Mesenchymal stem cell (in vitro differentiated cells and primary cell): ENCODE measurements at regions not wholly inside any gene's neighbourhood (a gene's known extent, or its start where the extent isn't known, plus 50 kb on each side); places are given as distances from the start of the nearest gene placed in this dataset.

Source experiments
- DNase-seq: peaks from one replicate; pipeline ENCODE4 v3.0.0-alpha.2; 2013
- H2AFZ ChIP-seq: one replicate; pipeline ENCODE4 v1.6.1; 2013; ENCODE audit warnings: low read depth, mild to moderate bottlenecking, control low read depth, inconsistent platforms, low read length, moderate library complexity
- H2AK5ac ChIP-seq: 2 replicates; pipeline ENCODE4 v1.6.1; 2013; ENCODE audit warnings: low read length, moderate library complexity, mild to moderate bottlenecking, inconsistent platforms; ENCODE audit not compliant: severe bottlenecking
- H2BK120ac ChIP-seq: one replicate; pipeline ENCODE4 v1.6.1; 2013; ENCODE audit warnings: low read depth, mild to moderate bottlenecking, inconsistent platforms, low read length, moderate library complexity
- H2BK12ac ChIP-seq, 2 experiments: one replicate each; pipeline ENCODE4 v1.6.1; 2013; ENCODE audit warnings: inconsistent platforms in 2 of 2, low read length in 2 of 2, mild to moderate bottlenecking in 2 of 2, moderate library complexity in 2 of 2, control low read depth in 1 of 2
- H2BK15ac ChIP-seq: one replicate; pipeline ENCODE4 v1.6.1; 2013; ENCODE audit warnings: mild to moderate bottlenecking, low read depth, inconsistent platforms; ENCODE audit not compliant: poor library complexity, severe bottlenecking
- H2BK5ac ChIP-seq: 2 replicates; pipeline ENCODE4 v1.6.1; 2013; ENCODE audit warnings: low read depth, mild to moderate bottlenecking, low read length, control low read depth, inconsistent platforms; ENCODE audit not compliant: poor library complexity, severe bottlenecking
- H3K14ac ChIP-seq, 2 experiments: one replicate each; pipeline ENCODE4 v1.6.1; 2013; ENCODE audit warnings: inconsistent platforms in 2 of 2, low read length in 2 of 2, control low read depth in 1 of 2, mild to moderate bottlenecking in 1 of 2, moderate library complexity in 1 of 2
- H3K18ac ChIP-seq, 2 experiments: one replicate each; pipeline ENCODE4 v1.6.1; 2013; ENCODE audit warnings: inconsistent platforms in 2 of 2, low read length in 2 of 2, control low read depth in 1 of 2, low read depth in 1 of 2, mild to moderate bottlenecking in 1 of 2
- H3K23ac ChIP-seq, 2 experiments: one replicate each; pipeline ENCODE4 v1.6.1; 2013; ENCODE audit warnings: inconsistent platforms in 2 of 2, low read length in 2 of 2, mild to moderate bottlenecking in 2 of 2, moderate library complexity in 2 of 2, control low read depth in 1 of 2
- H3K27ac ChIP-seq: 2 replicates; pipeline ENCODE4 v1.5.1; 2013; ENCODE audit warnings: mild to moderate bottlenecking, moderate library complexity, low read length, control low read depth, inconsistent platforms; ENCODE audit not compliant: poor library complexity, severe bottlenecking
- H3K27me3 ChIP-seq, 2 experiments: 2 replicates each; pipeline versions ENCODE4 v1.6.1 to v1.7.0; 2013; ENCODE audit warnings: low read length in 2 of 2, mild to moderate bottlenecking in 2 of 2, moderate library complexity in 2 of 2, control low read depth in 1 of 2, inconsistent platforms in 1 of 2; ENCODE audit not compliant: control insufficient read depth in 1 of 2, insufficient read depth in 1 of 2
- H3K36me3 ChIP-seq, 2 experiments: 2 replicates each; pipeline versions ENCODE4 v1.6.1 to v1.7.0; 2013; ENCODE audit warnings: low read length in 2 of 2, control low read depth in 1 of 2, inconsistent platforms in 1 of 2, low read depth in 1 of 2, mild to moderate bottlenecking in 1 of 2; ENCODE audit not compliant: insufficient read depth in 2 of 2, control insufficient read depth in 1 of 2
- H3K4ac ChIP-seq, 2 experiments: one replicate each; pipeline ENCODE4 v1.6.1; 2013; ENCODE audit warnings: inconsistent platforms in 2 of 2, low read length in 2 of 2, mild to moderate bottlenecking in 2 of 2, moderate library complexity in 2 of 2, control low read depth in 1 of 2, low read depth in 1 of 2
- H3K4me1 ChIP-seq: 2 replicates; pipeline ENCODE4 v1.6.1; 2013; ENCODE audit warnings: low read depth, low read length, control low read depth; ENCODE audit not compliant: control insufficient read depth, insufficient read depth
- H3K4me2 ChIP-seq: 2 replicates; pipeline ENCODE4 v1.6.1; 2013; ENCODE audit warnings: low read length, mild to moderate bottlenecking, inconsistent platforms; ENCODE audit not compliant: poor library complexity, severe bottlenecking
- H3K4me3 ChIP-seq, 2 experiments: 2 replicates each; pipeline versions ENCODE4 v1.5.1 to v1.7.0; 2013; ENCODE audit warnings: low read length in 2 of 2, mild to moderate bottlenecking in 2 of 2, control low read depth in 1 of 2, low read depth in 1 of 2; ENCODE audit not compliant: insufficient read depth in 1 of 2
- H3K79me1 ChIP-seq: replicated peaks from 2 replicates; pipeline ENCODE4 v1.6.1; 2013; ENCODE audit warnings: mild to moderate bottlenecking, control low read depth, low read length, inconsistent platforms; ENCODE audit not compliant: poor library complexity, severe bottlenecking
- H3K9ac ChIP-seq: 2 replicates; pipeline ENCODE4 v1.7.0; 2013; ENCODE audit warnings: mild to moderate bottlenecking, low read length, moderate library complexity
- H3K9me3 ChIP-seq: 2 replicates; pipeline ENCODE4 v1.7.0; 2013; ENCODE audit warnings: mild to moderate bottlenecking, low read length; ENCODE audit not compliant: control insufficient read depth
- H4K8ac ChIP-seq: one replicate; pipeline ENCODE4 v1.6.1; 2013; ENCODE audit warnings: inconsistent platforms, mild to moderate bottlenecking, low read length, moderate library complexity
- H4K91ac ChIP-seq: one replicate; pipeline ENCODE4 v1.6.1; 2013; ENCODE audit warnings: mild to moderate bottlenecking, low read length, inconsistent platforms
- WGBS: methylation state at CpG from one replicate; pipeline ENCODE4 v1.1.7; 2013; ENCODE audit warnings: mixed read lengths; 5-methylcytosine and 5-hydroxymethylcytosine counted together

GRCh38 chr21:35150562-35151226, 101.6 kb upstream of the RUNX1 start:
- DNase-seq, result peak; percentile 39
- H3K9me3 ChIP-seq, result no peaks in the 10 kb centered on the region
- no peak overlapping the region for H2BK5ac ChIP-seq

GRCh38 chr21:35149698-35150097, 100.6 kb upstream of the RUNX1 start:
- Histone ChIP-seq H3K4ac (no peak overlapping the region), H3K4me3 (no peak overlapping the region), H3K36me3 (no peaks in the 10 kb centered on the region), H4K8ac (no peak overlapping the region), H3K79me1 (no peaks in the 10 kb centered on the region), H3K14ac (no peak overlapping the region), H2BK5ac (no peak overlapping the region), H3K4me2 (no peak overlapping the region), H3K9me3 (no peaks in the 10 kb centered on the region), H3K18ac (no peak overlapping the region), H2BK15ac (no peak overlapping the region), H2AFZ (no peak overlapping the region), H2AK5ac (no peak overlapping the region), H3K4me1 (peaks cover 2% of the 10 kb centered on the region), H4K91ac (no peak overlapping the region), H3K23ac (no peak overlapping the region), H3K27me3 (no peaks in the 10 kb centered on the region), H2BK12ac (no peak overlapping the region), H3K9ac (no peak overlapping the region), H3K27ac (no peak overlapping the region), H2BK120ac (no peak overlapping the region)
- peak; percentile 52 for DNase-seq
- WGBS, result 67% methylated on average over 1 of the region's 3 CpGs

More at GRCh38 chr21:35150562-35151226, 101.6 kb upstream of the RUNX1 start:
- no peak overlapping the region for H4K91ac ChIP-seq
- H3K9ac ChIP-seq, result no peak overlapping the region
- no peak overlapping the region for H2BK120ac ChIP-seq
- H3K4me2 ChIP-seq, result no peak overlapping the region
- H3K18ac ChIP-seq, result no peak overlapping the region
- no peak overlapping the region for H3K23ac ChIP-seq
- no peaks in the 10 kb centered on the region for H3K27me3 ChIP-seq
- H3K4me3 ChIP-seq, result no peak overlapping the region
- no peak overlapping the region for H2BK12ac ChIP-seq
- no peak overlapping the region for H3K4ac ChIP-seq
- WGBS, result 20% methylated on average over 1 of the region's 2 CpGs
- no peak overlapping the region for H3K14ac ChIP-seq
- peaks cover 2% of the 10 kb centered on the region for H3K4me1 ChIP-seq
- no peak overlapping the region for H2BK15ac ChIP-seq
- no peak overlapping the region for H3K27ac ChIP-seq
- H2AFZ ChIP-seq, result no peak overlapping the region
- H2AK5ac ChIP-seq, result no peak overlapping the region
- H4K8ac ChIP-seq, result no peak overlapping the region
- H3K36me3 ChIP-seq, result no peaks in the 10 kb centered on the region
- H3K79me1 ChIP-seq, result no peaks in the 10 kb centered on the region

- Histone ChIP-seq H3K4me2 (no peak overlapping the region), H2BK5ac (no peak overlapping the region), H4K8ac (no peak overlapping the region), H3K9me3 (no peaks in the 10 kb centered on the region), H3K36me3 (no peaks in the 10 kb centered on the region), H2AFZ (no peak overlapping the region), H4K91ac (no peak overlapping the region), H3K9ac (no peak overlapping the region), H3K27me3 (no peaks in the 10 kb centered on the region), H3K4me1 (peaks cover 2% of the 10 kb centered on the region), H3K4me3 (no peak overlapping the region), H3K14ac (no peak overlapping the region), H3K18ac (no peak overlapping the region), H3K4ac (no peak overlapping the region), H3K79me1 (no peaks in the 10 kb centered on the region), H2AK5ac (no peak overlapping the region), H2BK15ac (no peak overlapping the region), H3K27ac (no peak overlapping the region), H2BK120ac (no peak overlapping the region), H3K23ac (no peak overlapping the region), H2BK12ac (no peak overlapping the region)
- 100% methylated on average over 2 of the region's 4 CpGs for WGBS
- DNase-seq, result no peak
These were observed 98.3 kb upstream of the RUNX1 start for GRCh38 chr21:35147439-35147838.

GRCh38 chr21:35145626-35146233, 96.6 kb upstream of the RUNX1 start:
- H2AFZ ChIP-seq, result no peak overlapping the region
- H2BK5ac ChIP-seq, result no peak overlapping the region
- no peak overlapping the region for H3K4me2 ChIP-seq
- H3K9me3 ChIP-seq, result no peaks in the 10 kb centered on the region
- no peak overlapping the region for H4K91ac ChIP-seq
- H3K9ac ChIP-seq, result no peak overlapping the region
- H3K4me1 ChIP-seq, result no peaks in the 10 kb centered on the region
- H2BK120ac ChIP-seq, result no peak overlapping the region
- WGBS, result 88% methylated on average over 2 of the region's 3 CpGs
- H3K36me3 ChIP-seq, result no peaks in the 10 kb centered on the region
- H3K27me3 ChIP-seq, result no peaks in the 10 kb centered on the region
- no peak overlapping the region for H3K18ac ChIP-seq
- no peak overlapping the region for H3K4me3 ChIP-seq
- no peak overlapping the region for H2BK12ac ChIP-seq
- no peak overlapping the region for H3K23ac ChIP-seq
- no peak for DNase-seq
- no peak overlapping the region for H4K8ac ChIP-seq
- H2AK5ac ChIP-seq, result no peak overlapping the region
- H3K79me1 ChIP-seq, result no peaks in the 10 kb centered on the region
- no peak overlapping the region for H3K4ac ChIP-seq
- H2BK15ac ChIP-seq, result no peak overlapping the region
- H3K14ac ChIP-seq, result no peak overlapping the region
- no peak overlapping the region for H3K27ac ChIP-seq
